Trophoblast cell (in vitro differentiated cells and primary cell): ENCODE measurements at regions not wholly inside any gene's neighbourhood (a gene's known extent, or its start where the extent isn't known, plus 50 kb on each side); places are given as distances from the start of the nearest gene placed in this dataset.
A peak's percentile ranks its signal among the peaks of the same experiment; 100 is the strongest.

Experiments
- DNase-seq, 2 donors: peaks; one replicate each; pipeline ENCODE4 v3.0.0-alpha.2; 2016
- H2AFZ ChIP-seq: 2 replicates; pipeline ENCODE4 v1.6.1; 2013; ENCODE audit warnings: low read length, moderate library complexity, mild to moderate bottlenecking; ENCODE audit not compliant: insufficient read depth, poor library complexity
- H2AK5ac ChIP-seq: 2 replicates; pipeline ENCODE4 v1.6.1; 2013; ENCODE audit warnings: mild to moderate bottlenecking, low read length
- H2BK120ac ChIP-seq: 2 replicates; pipeline ENCODE4 v1.6.1; 2013; ENCODE audit warnings: low read length, mild to moderate bottlenecking, moderate library complexity; ENCODE audit not compliant: insufficient read depth, poor library complexity
- H2BK12ac ChIP-seq: 2 replicates; pipeline ENCODE4 v1.6.1; 2013; ENCODE audit warnings: mild to moderate bottlenecking, low read length, moderate library complexity
- H2BK5ac ChIP-seq: 2 replicates; pipeline ENCODE4 v1.6.1; 2013; ENCODE audit warnings: low read length, low read depth, moderate library complexity, mild to moderate bottlenecking; ENCODE audit not compliant: poor library complexity
- H3K14ac ChIP-seq: 2 replicates; pipeline ENCODE4 v1.6.1; 2013; ENCODE audit warnings: mild to moderate bottlenecking, low read length
- H3K18ac ChIP-seq: 2 replicates; pipeline ENCODE4 v1.6.1; 2013; ENCODE audit warnings: mild to moderate bottlenecking, low read length
- H3K23ac ChIP-seq: 2 replicates; pipeline ENCODE4 v1.6.1; 2013; ENCODE audit warnings: low read length
- H3K27ac ChIP-seq: 2 replicates; pipeline ENCODE4 v1.5.1; 2013; ENCODE audit warnings: low read depth, mild to moderate bottlenecking, inconsistent platforms, low read length, moderate library complexity
- H3K27me3 ChIP-seq: 2 replicates; pipeline ENCODE4 v1.6.1; 2013; ENCODE audit warnings: inconsistent platforms, mild to moderate bottlenecking, low read length, moderate library complexity; ENCODE audit not compliant: insufficient read depth
- H3K36me3 ChIP-seq, 2 experiments: 1 replicate in 1 of 2; 2 replicates in 1 of 2; pipeline ENCODE4 v1.6.1; 2013; ENCODE audit warnings: low read length in 2 of 2, mild to moderate bottlenecking in 2 of 2, moderate library complexity in 1 of 2; ENCODE audit not compliant: insufficient read depth in 2 of 2, control insufficient read depth in 1 of 2
- H3K4ac ChIP-seq: 2 replicates; pipeline ENCODE4 v1.6.1; 2013; ENCODE audit warnings: low read depth, mild to moderate bottlenecking, low read length, moderate library complexity
- H3K4me1 ChIP-seq, 2 experiments: 1 replicate in 1 of 2; 2 replicates in 1 of 2; pipeline ENCODE4 v1.6.1; 2013; ENCODE audit warnings: low read length in 2 of 2, mild to moderate bottlenecking in 2 of 2, moderate library complexity in 1 of 2; ENCODE audit not compliant: insufficient read depth in 2 of 2, control insufficient read depth in 1 of 2
- H3K4me2 ChIP-seq: 2 replicates; pipeline ENCODE4 v1.6.1; 2013; ENCODE audit warnings: inconsistent platforms, mild to moderate bottlenecking, low read length, moderate library complexity
- H3K4me3 ChIP-seq: 2 replicates; pipeline ENCODE4 v1.5.1; 2013; ENCODE audit warnings: mild to moderate bottlenecking, low read depth, low read length, inconsistent platforms
- H3K79me1 ChIP-seq: one replicate; pipeline ENCODE4 v1.6.1; 2013; ENCODE audit warnings: low read length
- H3K79me2 ChIP-seq: 2 replicates; pipeline ENCODE4 v1.6.1; 2013; ENCODE audit warnings: low read length, mild to moderate bottlenecking; ENCODE audit not compliant: control insufficient read depth, insufficient read depth, poor library complexity
- H3K9ac ChIP-seq: 2 replicates; pipeline ENCODE4 v1.6.1; 2013; ENCODE audit warnings: mild to moderate bottlenecking, low read length
- H3K9me3 ChIP-seq: 2 replicates; pipeline ENCODE4 v1.6.1; 2013; ENCODE audit warnings: low read depth, mild to moderate bottlenecking, control low read depth, inconsistent platforms, low read length; ENCODE audit not compliant: insufficient read depth
- H4K12ac ChIP-seq: 2 replicates; pipeline ENCODE4 v1.6.1; 2013; ENCODE audit warnings: low read depth, mild to moderate bottlenecking, low read length, moderate library complexity
- H4K8ac ChIP-seq: 2 replicates; pipeline ENCODE4 v1.6.1; 2013; ENCODE audit warnings: low read depth, mild to moderate bottlenecking, low read length, moderate library complexity
- H4K91ac ChIP-seq: one replicate; pipeline ENCODE4 v1.6.1; 2013; ENCODE audit warnings: low read depth, mild to moderate bottlenecking, low read length, moderate library complexity
- WGBS: extraction: QIAGEN DNeasy Blood & Tissue Kit; methylation state at CpG from one replicate; pipeline ENCODE4 v1.1.7; 2013; ENCODE audit warnings: missing lambda C conversion rate; ENCODE audit not compliant: insufficient read length, insufficient coverage; ENCODE audit errors: extremely low coverage; 5-methylcytosine and 5-hydroxymethylcytosine counted together

GRCh38 chr2:83176539-83176938 is 1282.5 kb downstream of the SUCLG1 start:
- H3K14ac ChIP-seq = no peak overlapping the region
- no peak overlapping the region for H2AFZ ChIP-seq
- no peak overlapping the region for H3K23ac ChIP-seq
- H2AK5ac ChIP-seq = no peak overlapping the region
- no peak overlapping the region for H4K12ac ChIP-seq
- no peak overlapping the region for H3K4me2 ChIP-seq
- WGBS = no CpG with 5 or more reads among the region's 2 CpGs
- no peak overlapping the region for H3K27ac ChIP-seq
- no peak overlapping the region for H2BK120ac ChIP-seq
- no peak overlapping the region for H3K4ac ChIP-seq
- no peak overlapping the region for H2BK5ac ChIP-seq
- H3K9ac ChIP-seq = no peak overlapping the region
- no peak overlapping the region for H2BK12ac ChIP-seq
- peaks cover 3% of the 10 kb centered on the region for H3K9me3 ChIP-seq
- H4K91ac ChIP-seq = no peak overlapping the region
- H4K8ac ChIP-seq = no peak overlapping the region
- H3K18ac ChIP-seq = no peak overlapping the region
- H3K79me1 ChIP-seq = no peaks in the 10 kb centered on the region
- H3K36me3 ChIP-seq = no peaks in the 10 kb centered on the region
- no peak overlapping the region for H3K4me3 ChIP-seq
- H3K79me2 ChIP-seq = no peaks in the 10 kb centered on the region
- no peaks in the 10 kb centered on the region for H3K27me3 ChIP-seq
- H3K4me1 ChIP-seq = no peaks in the 10 kb centered on the region
- no peak for DNase-seq

- no peak overlapping the region for H3K4me2 ChIP-seq
- H3K27ac ChIP-seq = no peak overlapping the region
- H3K36me3 ChIP-seq = no peaks in the 10 kb centered on the region
- H2AFZ ChIP-seq = no peak overlapping the region
- H4K91ac ChIP-seq = no peak overlapping the region
- H3K4ac ChIP-seq = no peak overlapping the region
- no peak overlapping the region for H2BK5ac ChIP-seq
- no peaks in the 10 kb centered on the region for H3K79me1 ChIP-seq
- H4K8ac ChIP-seq = no peak overlapping the region
- H3K9ac ChIP-seq = no peak overlapping the region
- H3K18ac ChIP-seq = no peak overlapping the region
- no peaks in the 10 kb centered on the region for H3K9me3 ChIP-seq
- H2BK12ac ChIP-seq = no peak overlapping the region
- H2BK120ac ChIP-seq = no peak overlapping the region
- no peaks in the 10 kb centered on the region for H3K79me2 ChIP-seq
- DNase-seq = peak; percentile 6 to 68
- H3K4me1 ChIP-seq = no peaks in the 10 kb centered on the region
- H4K12ac ChIP-seq = no peak overlapping the region
- WGBS = no CpG with 5 or more reads among the region's 2 CpGs
- H3K27me3 ChIP-seq = no peaks in the 10 kb centered on the region
- no peak overlapping the region for H2AK5ac ChIP-seq
- H3K23ac ChIP-seq = no peak overlapping the region
- H3K4me3 ChIP-seq = no peak overlapping the region
- H3K14ac ChIP-seq = no peak overlapping the region
Measured at GRCh38 chr2:83172841-83173240, 1286.2 kb downstream of the SUCLG1 start.

- Histone ChIP-seq H3K14ac (no peak overlapping the region), H3K79me1 (no peaks in the 10 kb centered on the region), H2BK12ac (no peak overlapping the region), H4K91ac (no peak overlapping the region), H4K12ac (no peak overlapping the region), H2BK120ac (no peak overlapping the region), H3K9ac (no peak overlapping the region), H2BK5ac (no peak overlapping the region), H3K27ac (no peak overlapping the region), H2AFZ (no peak overlapping the region), H3K36me3 (no peaks in the 10 kb centered on the region), H3K27me3 (no peaks in the 10 kb centered on the region), H2AK5ac (no peak overlapping the region), H3K4me1 (no peaks in the 10 kb centered on the region), H4K8ac (no peak overlapping the region), H3K23ac (no peak overlapping the region), H3K9me3 (no peaks in the 10 kb centered on the region), H3K4me2 (no peak overlapping the region), H3K79me2 (no peaks in the 10 kb centered on the region), H3K4me3 (no peak overlapping the region), H3K18ac (no peak overlapping the region), H3K4ac (no peak overlapping the region)
- no CpG with 5 or more reads among the region's 2 CpGs for WGBS
- peak in 1 of 2 donors; percentile 70 for DNase-seq
Measured at GRCh38 chr2:83168377-83168776, 1290.7 kb downstream of the SUCLG1 start.

GRCh38 chr2:83162421-83162820 is 1296.7 kb downstream of the SUCLG1 start:
- Histone ChIP-seq H3K14ac (no peak overlapping the region), H3K9me3 (no peaks in the 10 kb centered on the region), H3K36me3 (no peaks in the 10 kb centered on the region), H2BK5ac (no peak overlapping the region), H3K23ac (no peak overlapping the region), H2AFZ (no peak overlapping the region), H3K79me1 (no peaks in the 10 kb centered on the region), H3K27ac (no peak overlapping the region), H4K8ac (no peak overlapping the region), H3K9ac (no peak overlapping the region), H2BK120ac (no peak overlapping the region), H2BK12ac (no peak overlapping the region), H3K27me3 (no peaks in the 10 kb centered on the region), H3K4me2 (no peak overlapping the region), H3K4ac (no peak overlapping the region), H3K4me1 (no peaks in the 10 kb centered on the region), H3K79me2 (no peaks in the 10 kb centered on the region), H2AK5ac (no peak overlapping the region), H3K4me3 (no peak overlapping the region), H3K18ac (no peak overlapping the region), H4K12ac (no peak overlapping the region), H4K91ac (no peak overlapping the region)
- no CpG with 5 or more reads among the region's 3 CpGs for WGBS
- no peak for DNase-seq
